GM18909 (cell line): ENCODE measurements at regions not wholly inside any gene's neighbourhood (a gene's known extent, or its start where the extent isn't known, plus 50 kb on each side); places are given as distances from the start of the nearest gene placed in this dataset.
"Not testable (repeated sequence)": the region's sequence is repeated elsewhere in the genome, so short reads cannot be mapped to it uniquely, and the experiment has no call there.

Experiments
- ATAC-seq: cut with Tn5 transposase; IDR thresholded peaks from one replicate; pipeline ENCODE4 v1.9.1; 2021; ENCODE audit warnings: mild to moderate bottlenecking; ENCODE audit not compliant: unreplicated experiment, poor library complexity

DNA sequence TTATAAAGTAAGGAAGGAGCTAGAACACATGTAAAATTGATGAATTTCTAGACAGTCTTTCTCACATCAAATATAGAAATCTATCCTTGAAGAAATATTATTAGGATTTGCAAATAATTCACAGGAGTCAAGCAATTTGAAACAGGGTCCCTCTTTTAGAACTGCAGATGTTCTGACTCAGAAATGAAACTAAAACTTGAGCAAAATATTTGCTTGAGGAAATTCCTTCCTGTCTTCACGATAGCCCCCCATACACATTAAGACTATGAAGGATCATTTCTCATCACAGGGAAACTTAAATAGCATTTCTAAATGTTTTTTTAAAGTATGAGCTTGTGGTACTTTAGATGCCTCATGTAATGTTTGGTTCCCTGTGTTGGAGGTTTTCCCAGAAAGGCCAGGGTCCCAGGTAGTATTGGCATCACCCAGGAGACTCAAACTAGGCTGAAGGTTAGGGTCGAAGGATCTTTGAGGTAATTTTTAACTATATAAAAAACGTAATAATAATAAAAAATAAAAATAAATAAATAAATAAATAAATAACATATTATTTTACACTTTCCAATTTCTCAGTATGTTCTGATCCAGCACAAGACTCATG is 144.0 kb upstream of the TBX18 start:
- ATAC-seq, result no peak

DNA sequence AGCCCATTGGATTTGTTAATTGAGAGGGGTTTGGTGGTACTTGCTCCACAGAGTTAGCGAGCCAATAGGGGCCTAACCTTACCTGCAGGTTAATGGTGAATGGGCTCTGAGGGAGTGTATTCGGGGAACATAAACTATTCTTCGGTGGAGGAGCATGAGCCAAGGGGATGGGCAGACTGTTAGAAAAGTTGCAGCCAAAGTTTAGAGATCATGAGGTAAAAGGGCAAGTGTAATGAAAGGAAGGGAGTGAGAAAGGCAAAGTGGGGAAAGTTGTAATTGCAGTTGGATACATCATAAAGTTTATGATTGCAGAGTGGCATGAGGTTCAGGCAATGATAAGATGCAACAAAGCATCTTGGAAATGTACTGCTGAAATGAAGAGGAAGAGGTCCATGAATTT is 142.1 kb upstream of the TBX18 start:
- ATAC-seq, result no peak

DNA sequence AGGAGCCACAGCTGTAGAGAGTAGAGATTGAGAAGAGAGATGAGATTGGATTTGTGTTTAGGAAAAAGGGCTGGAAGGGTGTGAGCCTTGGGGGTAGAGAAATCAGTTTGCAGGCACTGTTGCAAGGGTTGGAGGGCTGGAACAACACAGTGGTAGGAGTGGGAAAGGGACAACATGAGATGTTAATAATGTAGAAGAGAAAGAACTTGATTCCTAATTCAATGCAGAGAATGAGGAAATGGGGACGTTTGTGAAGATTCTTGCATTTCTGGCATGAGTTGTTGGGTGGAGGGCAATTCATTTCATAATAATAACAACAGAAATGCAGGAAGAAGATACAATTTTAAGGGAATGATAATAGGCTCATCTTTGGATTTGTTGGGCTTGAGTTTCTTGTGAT is 141.4 kb upstream of the TBX18 start:
- no peak for ATAC-seq

DNA sequence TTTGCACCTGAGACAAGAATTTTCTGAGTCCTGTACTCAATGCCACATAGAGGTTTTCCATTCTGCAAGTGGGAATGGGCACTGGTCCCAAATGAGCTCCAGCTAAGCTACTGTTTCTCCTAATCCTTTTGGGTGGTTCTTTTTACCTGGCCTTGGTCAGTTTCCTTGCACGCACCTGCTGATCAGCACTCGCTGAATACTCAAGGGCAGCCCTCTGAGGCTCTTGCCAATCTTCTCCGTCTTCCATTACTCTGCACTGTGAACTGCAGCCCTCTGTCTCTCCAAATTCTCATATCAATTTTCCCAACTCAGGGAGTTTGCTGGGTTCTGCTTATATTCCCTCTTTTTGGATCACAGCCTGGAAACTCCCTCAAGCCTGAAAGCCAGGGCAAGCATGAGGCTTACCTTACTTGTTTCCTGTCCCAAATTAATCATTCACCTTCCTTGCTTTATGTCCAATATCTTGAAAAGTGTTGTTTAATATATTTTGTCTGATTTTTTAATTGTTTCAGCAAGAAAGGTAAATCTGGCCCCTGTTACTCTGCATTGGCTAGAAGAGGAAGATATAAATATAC is 138.0 kb upstream of the TBX18 start:
- no peak for ATAC-seq

DNA sequence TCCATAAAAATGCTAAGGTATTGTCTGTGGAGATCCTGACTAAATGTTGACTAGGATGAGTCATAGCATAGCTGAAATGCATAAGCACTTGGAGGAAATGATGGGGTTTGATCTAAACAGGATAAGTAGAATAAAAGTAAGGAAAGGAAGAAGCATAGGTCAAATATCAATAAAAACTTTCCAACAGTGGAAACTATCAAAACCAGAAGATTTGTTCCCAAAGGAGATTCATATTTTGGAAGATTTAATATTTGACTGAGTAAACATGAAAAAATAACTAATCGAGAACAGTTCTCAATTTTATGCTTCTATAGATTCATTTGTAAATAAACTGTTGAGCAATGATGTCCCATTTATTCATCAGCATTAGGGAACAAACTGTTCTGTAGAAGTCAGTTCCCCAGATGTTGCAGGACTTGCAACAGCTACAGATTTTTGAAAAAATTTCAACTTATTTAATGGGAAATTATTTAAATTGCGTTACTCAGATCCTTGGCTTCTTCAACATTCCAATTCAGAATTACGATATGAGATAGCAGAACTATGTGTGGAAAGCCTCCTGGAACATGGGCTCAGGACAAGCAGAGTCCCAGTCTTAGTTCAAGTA is 133.7 kb upstream of the TBX18 start:
- ATAC-seq, result no peak

DNA sequence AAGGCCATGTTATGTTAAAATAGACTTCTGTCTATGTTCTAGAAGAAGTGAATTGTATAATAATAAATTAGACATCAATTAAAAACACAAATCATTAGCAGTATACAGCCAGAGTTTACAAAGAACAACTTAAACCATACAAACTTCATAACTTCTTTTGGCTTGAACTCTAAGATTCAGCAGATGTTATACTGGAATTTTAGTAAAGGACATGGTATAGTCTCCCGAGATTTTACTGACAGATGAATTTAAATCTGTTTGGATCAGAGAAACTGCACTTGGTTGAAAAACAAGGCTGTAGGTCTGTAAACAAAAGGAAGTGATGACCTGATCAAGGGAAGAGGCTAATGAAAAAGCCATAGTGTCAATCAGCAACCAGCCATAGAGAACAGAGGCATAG is 132.6 kb upstream of the TBX18 start:
- ATAC-seq, result no peak

DNA sequence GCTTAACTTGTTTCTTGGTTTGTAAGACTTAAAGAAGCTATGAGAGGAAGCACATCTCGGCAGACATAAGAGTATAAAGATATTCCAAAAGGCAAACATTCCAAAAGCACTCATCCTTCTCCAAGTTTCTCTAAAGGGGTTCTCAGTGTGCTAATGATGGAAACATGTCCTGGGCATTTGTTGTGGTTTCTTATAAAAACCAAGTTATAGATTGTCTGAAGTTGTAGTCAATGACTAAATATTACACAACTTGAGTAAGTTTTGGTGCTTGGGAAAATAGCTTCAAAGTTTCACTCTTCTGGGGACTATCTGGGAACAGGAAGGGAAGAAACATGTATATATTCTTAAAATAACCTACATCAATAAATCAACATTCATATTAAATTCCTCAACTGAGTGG is 128.3 kb upstream of the TBX18 start:
- no peak for ATAC-seq

DNA sequence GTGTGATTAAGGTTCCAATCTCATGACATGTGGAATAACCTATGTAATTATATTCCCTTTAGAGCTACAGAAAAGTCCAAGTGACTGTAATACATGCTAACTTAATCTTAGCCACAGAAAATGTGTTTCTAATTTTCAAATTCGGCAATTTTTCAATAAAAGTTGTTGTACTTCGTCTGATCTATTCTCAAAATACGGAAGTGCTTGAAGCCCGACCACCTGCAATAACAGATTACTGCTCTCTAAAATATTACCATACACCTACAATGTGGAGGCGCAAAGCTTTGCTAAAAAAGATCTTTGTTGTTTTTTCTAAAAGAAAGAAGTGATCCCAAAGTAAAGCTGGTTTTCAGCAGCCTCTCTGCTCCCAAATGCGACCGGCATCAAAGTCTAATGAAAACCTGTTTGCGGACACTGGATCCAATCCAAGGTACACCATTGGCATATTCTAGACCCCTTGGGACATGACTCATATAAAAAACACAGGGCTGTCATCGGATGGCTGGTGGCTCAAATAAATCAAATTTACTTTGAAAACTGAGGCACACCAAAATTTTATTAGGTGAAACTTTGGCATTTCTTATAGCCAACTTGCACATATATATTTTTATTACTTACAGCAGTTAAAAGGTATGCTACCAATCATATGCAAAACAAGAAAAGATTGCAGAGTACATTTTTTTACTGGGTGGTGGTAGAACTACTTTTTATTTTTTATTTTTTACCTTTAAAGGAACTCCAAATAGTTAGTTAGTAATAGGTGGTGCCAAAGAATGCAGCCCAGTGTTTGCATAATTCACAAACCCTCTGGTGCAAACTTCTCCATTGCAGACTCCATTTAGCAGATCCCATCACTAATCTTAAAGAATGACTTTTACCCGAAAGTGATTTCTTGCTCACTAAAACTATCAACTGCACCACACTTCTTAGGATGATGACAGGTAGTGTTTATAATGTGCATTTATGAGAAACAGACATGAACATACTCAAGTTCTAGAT is 118.7 kb upstream of the TBX18 start:
- ATAC-seq, result no peak

DNA sequence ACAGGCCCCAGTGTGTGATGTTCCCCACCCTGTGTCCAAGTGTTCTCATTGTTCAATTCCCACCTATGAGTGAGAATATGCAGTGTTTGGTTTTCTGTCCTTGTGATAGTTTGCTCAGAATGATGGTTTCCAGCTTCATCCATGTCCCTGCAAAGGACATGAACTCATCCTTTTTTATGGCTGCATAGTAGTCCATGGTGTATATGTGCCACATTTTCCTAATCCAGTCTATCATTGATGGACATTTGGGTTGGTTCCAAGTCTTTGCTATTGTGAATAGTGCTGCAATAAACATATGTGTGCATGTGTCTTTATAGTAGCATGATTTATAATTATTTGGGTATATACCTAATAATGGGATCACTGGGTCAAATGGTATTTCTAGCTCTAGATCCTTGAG is 115.0 kb upstream of the TBX18 start:
- ATAC-seq, result not testable (repeated sequence)

DNA sequence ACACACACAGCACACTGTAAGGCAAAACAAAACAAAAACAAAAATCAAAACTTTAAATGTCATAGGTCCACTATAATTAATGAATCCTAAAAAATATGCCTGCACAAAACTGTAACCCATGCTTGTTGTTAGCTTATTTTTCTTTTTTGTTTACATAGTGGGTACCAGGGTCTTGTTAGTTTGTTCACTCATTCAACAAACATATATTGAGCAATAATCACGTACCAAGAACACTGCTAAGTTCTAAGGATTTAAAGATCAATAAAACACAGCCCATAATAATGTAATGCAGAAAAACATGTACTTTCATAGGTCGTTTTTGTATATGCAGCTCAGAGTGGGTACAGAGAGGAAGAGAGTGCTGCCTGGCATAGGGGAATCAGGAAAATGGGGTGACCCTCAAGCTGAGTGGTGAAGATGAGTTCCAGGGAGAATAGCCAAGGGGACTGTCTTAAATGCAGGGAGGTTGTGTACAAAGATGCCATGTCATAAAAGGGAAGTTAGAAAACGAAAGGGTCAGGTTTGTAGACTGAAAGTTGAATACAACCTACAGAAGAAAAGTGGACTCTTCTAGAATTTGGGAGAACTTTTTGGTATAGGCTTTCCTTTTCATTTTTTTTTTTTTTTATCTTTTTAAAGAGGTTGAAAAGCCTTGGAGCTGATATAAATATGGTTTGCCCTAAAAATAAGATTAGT is 113.3 kb upstream of the TBX18 start:
- no peak for ATAC-seq

DNA sequence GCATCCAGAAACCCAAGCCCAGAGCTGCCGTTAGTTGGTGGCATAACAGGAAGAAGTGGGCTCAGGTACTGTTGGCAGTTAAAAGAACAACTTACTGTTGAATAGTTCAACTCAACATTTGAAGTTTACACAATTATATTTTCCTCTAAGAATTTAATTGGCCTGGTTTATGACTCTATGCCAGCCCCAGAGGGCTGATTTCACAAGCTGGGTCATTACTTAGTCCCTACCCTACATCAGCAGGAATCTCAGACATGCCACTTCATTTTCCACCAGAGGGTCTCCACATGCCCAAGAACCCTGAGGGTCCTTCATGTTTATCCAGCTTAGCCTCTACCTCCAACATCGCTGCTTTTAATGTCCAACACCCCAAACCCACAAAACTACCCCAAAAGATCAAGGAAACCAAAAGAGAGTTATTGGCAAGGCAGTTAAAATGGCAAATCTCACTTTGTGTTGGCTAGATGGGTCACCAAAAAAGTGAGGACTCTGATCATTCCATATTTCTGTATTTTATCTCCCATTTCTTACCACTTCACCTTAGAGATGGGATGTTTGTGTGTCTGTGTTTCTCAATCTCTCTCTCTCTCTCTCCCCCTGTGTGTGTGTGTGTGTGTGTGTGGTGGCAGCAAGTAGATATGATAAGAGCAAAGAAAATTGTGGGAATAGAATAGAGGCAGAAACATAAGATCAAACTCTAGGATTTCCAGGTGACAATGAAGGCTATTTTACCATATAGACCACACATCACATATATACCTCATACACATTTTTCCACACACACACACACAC is 112.5 kb upstream of the TBX18 start:
- ATAC-seq, result no peak

DNA sequence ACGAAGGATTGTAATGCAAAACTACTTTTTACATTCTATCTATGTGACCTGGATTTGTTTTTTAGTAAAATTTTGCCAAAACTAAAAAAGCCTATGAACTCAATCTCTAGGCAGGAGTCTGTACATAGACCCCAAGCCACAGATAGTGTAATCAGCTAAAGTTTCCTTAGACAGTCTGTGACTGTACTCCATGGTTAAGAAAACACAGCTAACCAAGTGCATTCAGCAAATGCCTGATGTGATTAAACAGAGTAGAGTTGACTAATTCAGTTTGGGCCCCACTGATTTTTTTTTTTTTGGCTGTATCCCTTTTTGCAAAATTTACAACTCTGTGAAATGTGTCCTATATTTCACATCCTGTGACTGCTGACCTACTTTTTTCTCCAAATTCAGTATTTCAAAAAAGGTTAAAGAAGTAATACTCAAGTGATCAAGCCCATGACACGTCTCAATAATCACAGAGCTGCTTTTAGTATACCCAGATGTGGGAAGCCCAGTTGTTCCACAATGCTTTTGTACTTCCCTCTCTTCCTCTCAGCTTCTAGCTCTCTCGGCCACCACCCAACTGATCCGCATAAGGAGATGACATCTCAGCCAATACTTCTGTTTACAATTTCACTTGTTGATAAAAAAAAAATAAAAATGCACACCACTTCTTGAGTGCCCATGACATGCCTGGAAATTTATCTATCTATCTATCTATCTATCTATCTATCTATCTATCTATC is 108.8 kb upstream of the TBX18 start:
- no peak for ATAC-seq

DNA sequence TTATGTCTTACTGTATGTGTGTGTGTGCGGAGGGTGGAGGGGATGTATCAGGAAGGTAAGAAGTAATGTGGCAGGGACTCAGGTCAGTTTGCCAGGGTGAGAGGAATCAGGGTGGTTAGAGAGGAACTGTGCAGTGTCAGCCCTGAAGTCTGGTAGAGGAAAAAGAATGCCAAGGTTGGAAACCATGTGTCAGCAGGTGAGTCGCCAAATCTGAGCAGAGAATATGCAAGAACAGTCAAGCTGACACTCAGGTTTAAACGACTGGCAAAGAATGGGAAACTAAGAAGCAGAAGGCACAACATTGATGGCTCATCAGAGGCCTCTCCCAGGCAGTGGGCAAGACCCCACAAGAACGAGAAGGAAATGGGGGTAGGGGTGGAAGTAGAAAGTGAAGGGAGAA is 107.5 kb upstream of the TBX18 start:
- ATAC-seq, result no peak

DNA sequence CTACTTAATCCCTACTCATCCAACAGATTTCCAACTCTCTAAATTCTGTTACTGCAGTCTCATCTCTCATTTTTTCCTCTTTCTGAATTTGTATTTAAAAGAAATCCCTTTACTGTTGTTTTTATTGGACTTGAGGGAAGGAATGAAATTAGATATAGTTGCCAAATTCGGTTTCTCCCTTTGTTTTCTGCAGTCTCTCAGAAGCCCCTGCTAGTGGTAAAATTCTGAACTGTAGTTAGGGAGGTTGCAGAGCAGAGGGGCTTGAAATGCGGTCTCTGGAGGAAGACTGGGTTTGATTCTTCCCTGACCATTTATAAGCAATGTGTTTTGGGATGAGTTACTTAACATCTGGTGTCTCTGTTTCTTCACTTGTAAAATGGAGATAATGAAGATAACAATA is 106.3 kb upstream of the TBX18 start:
- ATAC-seq, result no peak

DNA sequence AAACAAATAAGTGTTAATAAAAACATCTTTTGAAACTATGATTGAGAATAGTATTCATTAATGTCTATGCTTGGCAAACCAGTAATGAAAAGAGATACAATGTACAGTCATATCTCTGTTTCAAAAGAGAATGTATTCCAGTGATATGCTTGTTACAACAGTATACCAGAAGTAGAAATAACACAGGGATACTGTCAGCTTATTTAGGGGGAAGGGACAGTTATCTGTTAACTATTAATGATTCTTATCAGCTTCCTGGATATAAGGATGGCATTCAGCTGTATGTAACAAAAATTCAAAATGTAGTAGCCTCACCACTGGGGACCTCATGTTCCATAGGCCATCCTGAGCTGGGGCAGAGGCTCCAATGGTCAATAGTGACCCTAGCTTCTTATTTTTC is 103.8 kb upstream of the TBX18 start:
- no peak for ATAC-seq

DNA sequence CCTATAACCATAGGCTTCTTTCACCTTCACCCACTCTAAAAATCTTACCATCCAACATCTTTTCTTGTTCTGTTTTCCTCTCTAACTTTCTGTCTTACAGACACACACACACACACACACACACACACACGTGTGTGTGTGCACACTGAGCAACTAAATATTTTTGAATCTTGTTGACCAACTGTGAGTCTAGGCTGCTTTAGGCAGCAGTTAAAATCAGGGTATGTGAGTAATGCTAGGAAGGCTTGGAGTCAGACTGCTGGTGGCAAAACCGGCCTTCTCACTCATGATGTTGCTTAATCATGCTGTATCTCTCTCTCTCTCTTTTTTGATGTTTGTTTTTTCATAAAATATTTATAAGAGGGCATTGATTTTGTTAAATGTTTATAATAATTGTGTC is 103.1 kb upstream of the TBX18 start:
- no peak for ATAC-seq

DNA sequence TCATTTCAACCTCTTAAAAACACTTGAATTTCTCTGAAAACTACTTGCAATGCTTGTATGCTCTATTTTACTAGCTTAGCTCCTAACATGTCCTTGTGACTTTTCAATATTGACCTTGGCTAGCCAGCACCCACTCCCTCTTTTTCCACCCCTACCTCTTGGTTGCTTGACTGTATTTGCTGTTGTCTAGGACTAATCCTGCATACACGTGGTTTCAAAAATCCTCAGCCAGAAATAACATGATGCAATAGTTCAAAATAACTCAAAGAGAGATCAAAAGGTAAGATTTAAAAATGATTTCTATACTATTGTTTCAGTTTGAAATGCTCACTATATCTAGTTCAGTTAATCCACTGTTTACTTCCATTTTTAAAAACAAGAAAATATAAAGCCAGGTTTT is 102.3 kb upstream of the TBX18 start:
- no peak for ATAC-seq

DNA sequence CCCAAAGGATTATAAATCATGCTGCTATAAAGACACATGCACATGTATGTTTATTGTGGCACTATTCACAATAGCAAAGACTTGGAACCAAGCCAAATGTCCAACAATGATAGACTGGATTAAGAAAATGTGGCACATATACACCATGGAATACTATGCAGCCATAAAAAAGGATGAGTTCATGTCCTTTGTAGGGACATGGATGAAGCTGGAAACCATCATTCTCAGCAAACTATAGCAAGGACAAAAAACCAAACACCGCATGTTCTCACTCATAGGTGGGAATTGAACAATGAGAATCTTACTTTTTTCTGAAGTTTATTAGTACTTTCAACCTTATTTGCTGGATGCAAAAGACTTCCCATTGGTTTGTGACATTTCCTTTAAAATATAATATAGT is 101.0 kb upstream of the TBX18 start:
- not testable (repeated sequence) for ATAC-seq

DNA sequence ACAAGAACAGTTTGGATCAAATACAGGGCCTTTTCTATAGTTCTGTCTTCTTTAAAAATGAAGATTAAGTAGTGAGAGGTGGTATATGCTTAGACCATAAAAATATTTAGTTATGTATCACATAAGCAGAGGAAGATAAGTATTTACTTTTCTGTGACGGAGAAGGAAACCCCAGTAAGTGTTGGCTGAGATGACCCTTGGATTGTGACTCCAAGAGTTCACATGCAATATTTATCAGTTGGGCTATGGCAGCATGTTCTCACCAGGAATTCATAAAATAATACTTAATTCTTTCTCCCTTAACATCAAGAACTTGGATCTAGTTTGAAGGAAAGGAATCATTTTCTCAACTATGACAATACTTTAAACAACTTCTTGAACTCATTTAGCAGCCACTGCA is 98.4 kb upstream of the TBX18 start:
- no peak for ATAC-seq
